ENCODE measurements at regions not wholly inside any gene's neighbourhood (a gene's known extent, or its start where the extent isn't known, plus 50 kb on each side); places are given as distances from the start of the nearest gene placed in this dataset.
"Not testable (repeated sequence)": the region's sequence is repeated elsewhere in the genome, so short reads cannot be mapped to it uniquely, and the experiment has no call there.

GRCh38 chr2:142756430-142756829 is 121.0 kb upstream of the KYNU start:
- ATAC-seq: no peak

GRCh38 chr2:142755191-142755590 is 122.3 kb upstream of the KYNU start:
- no peak for ATAC-seq

GRCh38 chr2:142754182-142754581 is 123.3 kb upstream of the KYNU start:
- no peak for ATAC-seq

- ATAC-seq: no peak
Observed at GRCh38 chr2:142750858-142751257, 126.6 kb upstream of the KYNU start.

- no peak for ATAC-seq
Observed at GRCh38 chr2:142748559-142749099, 128.8 kb upstream of the KYNU start.

- ATAC-seq: no peak
Observed at GRCh38 chr2:142745691-142746090, 131.8 kb upstream of the KYNU start.

- ATAC-seq: no peak
Observed at GRCh38 chr2:142742371-142743214, 134.9 kb upstream of the KYNU start.

GRCh38 chr2:142741764-142742269 is 135.6 kb upstream of the KYNU start:
- no peak for ATAC-seq

GRCh38 chr2:142734770-142735169 is 142.7 kb upstream of the KYNU start:
- no peak for ATAC-seq

- no peak for ATAC-seq
Observed at GRCh38 chr2:142734231-142734630, 143.2 kb upstream of the KYNU start.

- not testable (repeated sequence) for ATAC-seq
Observed at GRCh38 chr2:142729814-142730213, 147.7 kb upstream of the KYNU start.

- not testable (repeated sequence) for ATAC-seq
Observed at GRCh38 chr2:142727821-142728478, 149.5 kb upstream of the KYNU start.

- no peak for ATAC-seq
Observed at GRCh38 chr2:142725386-142725785, 152.1 kb upstream of the KYNU start.

- ATAC-seq: no peak
Observed at GRCh38 chr2:142724713-142725349, 152.6 kb upstream of the KYNU start.

GRCh38 chr2:142724186-142724585 is 153.3 kb upstream of the KYNU start:
- no peak for ATAC-seq

GRCh38 chr2:142723236-142723635 is 154.2 kb upstream of the KYNU start:
- ATAC-seq: no peak

GRCh38 chr2:142722569-142722968 is 154.9 kb upstream of the KYNU start:
- no peak for ATAC-seq

- no peak for ATAC-seq
Observed at GRCh38 chr2:142722086-142722485, 155.4 kb upstream of the KYNU start.

GRCh38 chr2:142721015-142721414 is 156.4 kb upstream of the KYNU start:
- no peak for ATAC-seq

- no peak for ATAC-seq
Observed at GRCh38 chr2:142718576-142719155, 158.8 kb upstream of the KYNU start.

- no peak for ATAC-seq
Observed at GRCh38 chr2:142716463-142717242, 160.8 kb upstream of the KYNU start.

GRCh38 chr2:142714600-142714999 is 162.9 kb upstream of the KYNU start:
- no peak for ATAC-seq
